ELF-1 (cell line): ENCODE measurements at regions not wholly inside any gene's neighbourhood (a gene's known extent, or its start where the extent isn't known, plus 50 kb on each side); places are given as distances from the start of the nearest gene placed in this dataset.
A peak's percentile ranks its signal among the peaks of the same experiment; 100 is the strongest.
"Not testable (repeated sequence)": the region's sequence is repeated elsewhere in the genome, so short reads cannot be mapped to it uniquely, and the experiment has no call there.

Experiments used
- DNase-seq: peaks from one replicate; pipeline ENCODE4 v3.0.0-alpha.2; 2016; ENCODE audit warnings: low read depth, low spot score

GRCh38 chr9:83191154-83191553 lies 128.2 kb upstream of the RASEF start:
- DNase-seq: no peak

- DNase-seq: not testable (repeated sequence)
These were observed 126.1 kb upstream of the RASEF start for GRCh38 chr9:83189026-83189425.

GRCh38 chr9:83188277-83188676 lies 125.3 kb upstream of the RASEF start:
- DNase-seq: no peak

- DNase-seq: no peak
These were observed 123.3 kb upstream of the RASEF start for GRCh38 chr9:83186155-83186737.

- DNase-seq: peak; percentile 14
These were observed 122.7 kb upstream of the RASEF start for GRCh38 chr9:83185488-83186154.

- no peak for DNase-seq
These were observed 120.7 kb upstream of the RASEF start for GRCh38 chr9:83183621-83184020.

- DNase-seq: no peak
These were observed 119.1 kb upstream of the RASEF start for GRCh38 chr9:83182071-83182470.

GRCh38 chr9:83178717-83179116 lies 115.8 kb upstream of the RASEF start:
- DNase-seq: no peak

- no peak for DNase-seq
These were observed 114.8 kb upstream of the RASEF start for GRCh38 chr9:83177747-83178146.

GRCh38 chr9:83167126-83167525 lies 104.2 kb upstream of the RASEF start:
- DNase-seq: no peak

GRCh38 chr9:83166372-83166771 lies 103.4 kb upstream of the RASEF start:
- DNase-seq: peak; percentile 2

GRCh38 chr9:83155733-83156132 lies 92.8 kb upstream of the RASEF start:
- DNase-seq: no peak

- DNase-seq: no peak
These were observed 91.9 kb upstream of the RASEF start for GRCh38 chr9:83154821-83155220.

GRCh38 chr9:83154087-83154736 lies 91.3 kb upstream of the RASEF start:
- no peak for DNase-seq

- DNase-seq: no peak
These were observed 90.1 kb upstream of the RASEF start for GRCh38 chr9:83153030-83153429.

GRCh38 chr9:83151627-83152137 lies 88.7 kb upstream of the RASEF start:
- DNase-seq: no peak

- no peak for DNase-seq
These were observed 84.6 kb upstream of the RASEF start for GRCh38 chr9:83147315-83148149.

- DNase-seq: no peak
These were observed 83.4 kb upstream of the RASEF start for GRCh38 chr9:83146325-83146724.

- DNase-seq: no peak
These were observed 81.5 kb upstream of the RASEF start for GRCh38 chr9:83144492-83144891.

GRCh38 chr9:83142389-83142788 lies 79.4 kb upstream of the RASEF start:
- DNase-seq: no peak

- no peak for DNase-seq
These were observed 78.9 kb upstream of the RASEF start for GRCh38 chr9:83141887-83142286.

- DNase-seq: no peak
These were observed 77.1 kb upstream of the RASEF start for GRCh38 chr9:83140061-83140460.
